Caco-2 (cell line): ENCODE measurements at regions not wholly inside any gene's neighbourhood (a gene's known extent, or its start where the extent isn't known, plus 50 kb on each side); places are given as distances from the start of the nearest gene placed in this dataset.

ENCODE experiments used
- BruUV-seq: library from RNA; stranded (reverse); fragments of 400-500 nt; replicated peaks from 2 replicates; lab custom pipeline; 2021; lab: Mats Ljungman, UMichigan
- CTCF ChIA-PET: fragments of 300-600 bp; sonication (Branson Sonifier 250); formaldehyde crosslinking; loops from one replicate; lab custom pipeline; 2022; ENCODE audit warnings: antibody characterized with exemption; lab: Charles Lee
- POLR2A ChIA-PET: fragments of 300-600 bp; sonication (Branson Sonifier 250); formaldehyde crosslinking; loops from one replicate; lab custom pipeline; 2022; ENCODE audit warnings: antibody characterized with exemption; lab: Charles Lee
- DNase-seq, 2 experiments: peaks; one replicate each; pipeline versions ENCODE4 v3.0.0 to v3.0.0-alpha.2; 2020 to 2022
- H3K27me3 ChIP-seq: replicated peaks from 2 replicates; pipeline ENCODE4 v1.6.0; 2011; ENCODE audit warnings: low read length; ENCODE audit not compliant: control insufficient read depth, insufficient read depth
- H3K36me3 ChIP-seq: 2 replicates; pipeline ENCODE4 v1.5.1; 2011; ENCODE audit warnings: low read length; ENCODE audit not compliant: control insufficient read depth, insufficient read depth
- H3K4me1 ChIP-seq: fragments of 250-450 bp; sonication (Bioruptor Pico); 2 replicates; pipeline ENCODE4 v1.5.1; 2020; ENCODE audit warnings: mild to moderate bottlenecking
- H3K4me3 ChIP-seq: 2 replicates; pipeline ENCODE4 v1.5.1; 2011; ENCODE audit warnings: low read depth, mild to moderate bottlenecking, control low read depth, low read length
- H3K9me3 ChIP-seq: fragments of 250-450 bp; sonication (Bioruptor Pico); 2 replicates; pipeline ENCODE4 v1.5.1; 2020; ENCODE audit warnings: mild to moderate bottlenecking, moderate library complexity
- H3K27ac Mint-ChIP-seq: one replicate; pipeline ENCODE4 v1.8.0; 2022; ENCODE audit warnings: mixed read lengths; ENCODE audit not compliant: unreplicated experiment
- H3K27me3 Mint-ChIP-seq: one replicate; pipeline ENCODE4 v1.8.0; 2022; ENCODE audit warnings: mixed read lengths; ENCODE audit not compliant: insufficient read depth, unreplicated experiment
- H3K36me3 Mint-ChIP-seq: one replicate; pipeline ENCODE4 v1.8.0; 2022; ENCODE audit warnings: mild to moderate bottlenecking, mixed read lengths; ENCODE audit not compliant: insufficient read depth, unreplicated experiment
- H3K4me1 Mint-ChIP-seq: one replicate; pipeline ENCODE4 v1.8.0; 2022; ENCODE audit warnings: low read depth, mixed read lengths; ENCODE audit not compliant: unreplicated experiment
- H3K4me3 Mint-ChIP-seq: one replicate; pipeline ENCODE4 v1.8.0; 2022; ENCODE audit warnings: mild to moderate bottlenecking, moderate library complexity, mixed read lengths; ENCODE audit not compliant: unreplicated experiment
- H3K9me3 Mint-ChIP-seq: one replicate; pipeline ENCODE4 v1.8.0; 2022; ENCODE audit warnings: mixed read lengths; ENCODE audit not compliant: unreplicated experiment
- intact Hi-C: fragments of 100-400 bp; cut with micrococcal nuclease; formaldehyde crosslinking; loops from one replicate; pipeline ENCODE4 v1.10.0; 2022; ENCODE audit not compliant: unreplicated experiment
- TF ChIP-seq, protein P1 (sequence below), 2 experiments: fragments of 200-600 bp in 1 of 2; IDR thresholded peaks; 1 replicate in 1 of 2; 2 replicates in 1 of 2; pipeline versions ENCODE4 v1.5.1 to v1.8.0; 2011 to 2022; ENCODE audit warnings: antibody characterized with exemption in 1 of 2, control low read depth in 1 of 2, inconsistent platforms in 1 of 2, low read depth in 1 of 2, low read length in 1 of 2, mild to moderate bottlenecking in 1 of 2, moderate library complexity in 1 of 2; ENCODE audit not compliant: insufficient read depth in 1 of 2, severe bottlenecking in 1 of 2, unreplicated experiment in 1 of 2

DNA sequence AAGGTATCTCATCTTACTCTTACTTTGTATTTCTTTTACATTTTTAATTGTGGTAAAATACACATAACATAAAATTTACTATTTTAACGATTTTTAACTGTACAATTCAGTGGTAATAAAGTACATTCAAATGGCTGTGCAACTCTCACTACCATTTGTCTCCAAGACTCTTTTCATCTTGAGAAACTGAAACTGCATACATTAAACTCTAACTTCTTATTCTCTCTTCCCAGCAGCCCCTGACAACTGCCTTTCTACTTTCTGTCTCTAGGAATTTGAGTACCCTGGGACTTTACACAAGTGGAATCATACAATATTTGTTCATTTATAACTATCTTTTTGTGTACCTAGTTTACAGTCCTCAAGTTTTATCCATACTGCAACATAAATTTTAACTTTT, 725.8 kb upstream of the KIRREL3 start:
- intact Hi-C loops, result no loop called here
- no TSS peak for BruUV-seq
- Histone ChIP-seq H3K9me3 (no peaks in the 10 kb centered on the region; the same call in 1 of the 2 replicates), H3K4me1 (no peaks in the 10 kb centered on the region), H3K36me3 (no peaks in the 10 kb centered on the region), H3K4me3 (no peak overlapping the region), H3K27me3 (no peaks in the 10 kb centered on the region)
- Mint-ChIP-seq H3K27me3 (no peaks in the 10 kb centered on the region), H3K4me3 (no peak overlapping the region), H3K4me1 (no peaks in the 10 kb centered on the region), H3K27ac (no peak overlapping the region), H3K36me3 (no peaks in the 10 kb centered on the region), H3K9me3 (no peaks in the 10 kb centered on the region)
- TF ChIP-seq, protein P1, sequence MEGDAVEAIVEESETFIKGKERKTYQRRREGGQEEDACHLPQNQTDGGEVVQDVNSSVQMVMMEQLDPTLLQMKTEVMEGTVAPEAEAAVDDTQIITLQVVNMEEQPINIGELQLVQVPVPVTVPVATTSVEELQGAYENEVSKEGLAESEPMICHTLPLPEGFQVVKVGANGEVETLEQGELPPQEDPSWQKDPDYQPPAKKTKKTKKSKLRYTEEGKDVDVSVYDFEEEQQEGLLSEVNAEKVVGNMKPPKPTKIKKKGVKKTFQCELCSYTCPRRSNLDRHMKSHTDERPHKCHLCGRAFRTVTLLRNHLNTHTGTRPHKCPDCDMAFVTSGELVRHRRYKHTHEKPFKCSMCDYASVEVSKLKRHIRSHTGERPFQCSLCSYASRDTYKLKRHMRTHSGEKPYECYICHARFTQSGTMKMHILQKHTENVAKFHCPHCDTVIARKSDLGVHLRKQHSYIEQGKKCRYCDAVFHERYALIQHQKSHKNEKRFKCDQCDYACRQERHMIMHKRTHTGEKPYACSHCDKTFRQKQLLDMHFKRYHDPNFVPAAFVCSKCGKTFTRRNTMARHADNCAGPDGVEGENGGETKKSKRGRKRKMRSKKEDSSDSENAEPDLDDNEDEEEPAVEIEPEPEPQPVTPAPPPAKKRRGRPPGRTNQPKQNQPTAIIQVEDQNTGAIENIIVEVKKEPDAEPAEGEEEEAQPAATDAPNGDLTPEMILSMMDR (IDR thresholded peaks at IDR 0.05; ENCODE audit: insufficient read depth in 1 of 2, low read depth in 1 of 2, low read length in 1 of 2, severe bottlenecking in 1 of 2, unreplicated experiment in 1 of 2), result no peak
- ChIA-PET POLR2A (no interaction called here), CTCF (no interaction called here)
- no peak for DNase-seq

DNA sequence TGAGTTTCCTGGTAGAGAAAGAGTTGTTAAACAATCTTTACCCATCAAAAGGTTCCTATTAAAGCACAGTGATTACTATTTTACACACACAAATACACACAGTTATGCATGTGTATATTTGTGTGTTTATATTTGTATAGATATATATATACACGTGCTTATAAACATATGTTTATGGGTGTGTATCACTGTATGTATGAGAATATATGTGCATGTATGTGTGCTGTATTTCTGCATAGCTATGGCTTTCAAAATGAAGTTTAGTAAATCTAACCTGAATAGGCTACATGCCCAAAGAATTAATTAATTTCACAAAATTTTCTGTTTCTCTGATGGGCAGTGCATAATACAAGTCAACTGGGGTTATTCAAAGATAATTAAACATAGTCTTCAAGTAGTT, 723.1 kb upstream of the KIRREL3 start:
- CTCF ChIA-PET, result no interaction called here
- no TSS peak for BruUV-seq

DNA sequence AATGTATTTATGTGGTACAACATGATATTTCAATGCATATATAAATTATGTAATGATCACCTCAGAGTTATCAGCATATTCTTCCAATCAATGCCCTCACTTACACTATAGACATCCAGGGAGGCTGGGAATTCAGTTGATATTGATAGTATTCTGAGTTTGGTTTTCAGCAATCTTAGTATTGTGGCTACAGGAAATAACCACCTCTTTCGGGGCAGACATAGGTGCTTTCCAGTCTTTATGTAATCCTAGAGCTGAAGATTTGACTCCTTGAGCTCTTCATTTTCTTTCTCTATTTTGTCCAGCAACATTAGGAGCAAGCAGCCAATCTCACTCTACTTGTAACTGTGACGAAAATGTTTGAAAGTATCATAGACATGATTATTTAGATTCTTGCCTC, 712.7 kb upstream of the KIRREL3 start:
- Histone ChIP-seq H3K4me3 (no peak overlapping the region), H3K27me3 (no peaks in the 10 kb centered on the region), H3K9me3 (no peaks in the 10 kb centered on the region), H3K36me3 (no peaks in the 10 kb centered on the region), H3K4me1 (no peaks in the 10 kb centered on the region)
- Mint-ChIP-seq H3K4me3 (no peak overlapping the region), H3K36me3 (no peaks in the 10 kb centered on the region), H3K4me1 (no peaks in the 10 kb centered on the region), H3K27me3 (peaks cover 5% of the 10 kb centered on the region), H3K27ac (no peak overlapping the region), H3K9me3 (no peaks in the 10 kb centered on the region)
- TF ChIP-seq, protein P1 (IDR thresholded peaks at IDR 0.05; ENCODE audit: insufficient read depth in 1 of 2, low read depth in 1 of 2, low read length in 1 of 2, severe bottlenecking in 1 of 2, unreplicated experiment in 1 of 2), result no peak
- DNase-seq, result no peak
- ChIA-PET POLR2A (no interaction called here), CTCF (no interaction called here)
- BruUV-seq, result no TSS peak
- intact Hi-C loops, result no loop called here

More for the DNA sequence above, 723.1 kb upstream of the KIRREL3 start:
- POLR2A ChIA-PET, result no interaction called here
- H3K27ac Mint-ChIP-seq, result no peak overlapping the region
- Histone ChIP-seq H3K27me3 (no peaks in the 10 kb centered on the region), H3K4me1 (no peaks in the 10 kb centered on the region), H3K9me3 (no peaks in the 10 kb centered on the region; the same call in 1 of the 2 replicates), H3K36me3 (no peaks in the 10 kb centered on the region), H3K4me3 (no peak overlapping the region)
- intact Hi-C loops, result no loop called here
- H3K9me3 Mint-ChIP-seq, result no peaks in the 10 kb centered on the region
- no peaks in the 10 kb centered on the region for H3K4me1 Mint-ChIP-seq
- H3K36me3 Mint-ChIP-seq, result no peaks in the 10 kb centered on the region
- TF ChIP-seq, protein P1 (IDR thresholded peaks at IDR 0.05; ENCODE audit: insufficient read depth in 1 of 2, low read depth in 1 of 2, low read length in 1 of 2, severe bottlenecking in 1 of 2, unreplicated experiment in 1 of 2), result no peak
- H3K27me3 Mint-ChIP-seq, result peaks cover 4% of the 10 kb centered on the region
- DNase-seq, result no peak
- H3K4me3 Mint-ChIP-seq, result no peak overlapping the region
